GM12878 (cell line): ENCODE measurements at regions not wholly inside any gene's neighbourhood (a gene's known extent, or its start where the extent isn't known, plus 50 kb on each side); places are given as distances from the start of the nearest gene placed in this dataset.

Experiments
- ATAC-seq: fragments of 200-7000 bp; cut with Tn5 transposase; 3 replicates; pipeline ENCODE4 v1.9.1; 2020; ENCODE audit warnings: mild to moderate bottlenecking, moderate library complexity
- BruUV-seq: library from RNA; stranded (reverse); fragments of 400-500 nt; replicated peaks from 2 replicates; lab custom pipeline; 2021; lab: Mats Ljungman, UMichigan
- CTCF ChIA-PET: fragments of 300-600 bp; sonication (Branson Sonifier 250); formaldehyde crosslinking; extraction: SDS; loops from one replicate; lab custom pipeline; 2021; ENCODE audit warnings: inconsistent platforms; lab: Yijun Ruan, JAX
- POLR2A ChIA-PET: fragments of 350-600 bp; formaldehyde crosslinking; extraction: SDS; loops from one replicate; lab custom pipeline; 2021; ENCODE audit warnings: inconsistent platforms; lab: Charles Lee
- RAD21 ChIA-PET: fragments of 300-600 bp; sonication (Branson Sonifier 250); formaldehyde crosslinking; loops from one replicate; lab custom pipeline; 2023; ENCODE audit warnings: antibody characterized with exemption; ENCODE audit not compliant: unreplicated experiment; lab: Charles Lee
- SMC1A ChIA-PET: fragments of 300-600 bp; sonication (Branson Sonifier 250); formaldehyde crosslinking; loops from one replicate; lab custom pipeline; 2023; ENCODE audit not compliant: unreplicated experiment, uncharacterized antibody; lab: Charles Lee
- DNase-seq: peaks from one replicate; pipeline ENCODE4 v3.0.0-alpha.2; 2011; ENCODE audit warnings: low read depth, low spot score
- FAIRE-seq: peaks from 3 replicates; lab custom pipeline; 2011; peaks lifted over from hg19 to GRCh38; lab: Jason Lieb, UNC
- H2AFZ ChIP-seq: 2 replicates; pipeline ENCODE4 v1.6.0; 2011; ENCODE audit warnings: low read depth, low read length, control low read depth; ENCODE audit not compliant: control insufficient read depth
- H3K27ac ChIP-seq: 2 replicates; pipeline ENCODE4 v1.5.1; 2011; ENCODE audit warnings: control low read depth; ENCODE audit not compliant: control insufficient read depth, insufficient read depth
- H3K27me3 ChIP-seq, 2 experiments: replicated peaks in 1 of 2; 2 replicates each; pipeline versions ENCODE4 v1.6.0 to v1.6.1; 2011; ENCODE audit warnings: low read length in 1 of 2; ENCODE audit not compliant: control insufficient read depth in 2 of 2, insufficient read depth in 2 of 2
- H3K36me3 ChIP-seq, 2 experiments: 2 replicates each; pipeline ENCODE4 v1.5.1; 2011; ENCODE audit warnings: low read length in 1 of 2; ENCODE audit not compliant: control insufficient read depth in 2 of 2, insufficient read depth in 2 of 2
- H3K4me1 ChIP-seq: 2 replicates; pipeline ENCODE4 v1.6.1; 2011; ENCODE audit warnings: mild to moderate bottlenecking, low read length, moderate library complexity, mixed read lengths; ENCODE audit not compliant: control insufficient read depth, insufficient read depth
- H3K4me2 ChIP-seq: 2 replicates; pipeline ENCODE4 v1.6.0; 2011; ENCODE audit warnings: control low read depth; ENCODE audit not compliant: control insufficient read depth, insufficient read depth
- H3K4me3 ChIP-seq: fragments of 200-600 bp; sonication (generic); 2 replicates; pipeline ENCODE4 v1.5.1; 2016
- H3K79me2 ChIP-seq: 2 replicates; pipeline ENCODE4 v1.6.0; 2011; ENCODE audit warnings: low read length; ENCODE audit not compliant: control insufficient read depth, insufficient read depth
- H3K9ac ChIP-seq: 2 replicates; pipeline ENCODE4 v1.8.0; 2011; ENCODE audit warnings: low read length, control low read depth, mixed read lengths; ENCODE audit not compliant: control insufficient read depth, insufficient read depth
- H3K9me3 ChIP-seq: replicated peaks from 3 replicates; pipeline ENCODE4 v1.5.1; 2011; ENCODE audit warnings: mild to moderate bottlenecking, low read length; ENCODE audit not compliant: control insufficient read depth, insufficient read depth
- H4K20me1 ChIP-seq: 2 replicates; pipeline ENCODE4 v1.6.0; 2011; ENCODE audit not compliant: control insufficient read depth, insufficient read depth
- ATF7 ChIP-seq: fragments of 450-650 bp; IDR thresholded peaks from 2 replicates; pipeline ENCODE4 v1.6.1; 2016; ENCODE audit warnings: low read depth, mild to moderate bottlenecking
- CBX3 ChIP-seq: fragments of 200-600 bp; sonication (generic); IDR thresholded peaks from 2 replicates; pipeline ENCODE4 v1.6.1; 2016; ENCODE audit warnings: low read depth, borderline replicate concordance
- CREM ChIP-seq: IDR thresholded peaks from 2 replicates; pipeline ENCODE4 v1.6.1; 2014; ENCODE audit warnings: antibody characterized with exemption, low read depth
- GATAD2B ChIP-seq: fragments of 450-650 bp; conservative IDR thresholded peaks from 2 replicates; pipeline ENCODE4 v1.6.1; 2017; ENCODE audit warnings: low read depth, mild to moderate bottlenecking, moderate library complexity
- HCFC1 ChIP-seq: fragments of 150-350 bp; IDR thresholded peaks from 2 replicates; pipeline ENCODE4 v1.6.1; 2014; ENCODE audit warnings: low read length
- NFXL1 ChIP-seq: fragments of 450-650 bp; IDR thresholded peaks from 2 replicates; pipeline ENCODE4 v1.6.1; 2017; ENCODE audit warnings: antibody characterized with exemption, mild to moderate bottlenecking, borderline replicate concordance
- PKNOX1 ChIP-seq: fragments of 450-650 bp; IDR thresholded peaks from 2 replicates; pipeline ENCODE4 v1.6.1; 2016; ENCODE audit warnings: mild to moderate bottlenecking
- PML ChIP-seq: IDR thresholded peaks from 2 replicates; pipeline ENCODE4 v1.6.1; 2012; ENCODE audit warnings: low read length, inconsistent platforms
- POLR2AphosphoS5 ChIP-seq: IDR thresholded peaks from 2 replicates; pipeline ENCODE4 v1.6.1; 2011; ENCODE audit warnings: mild to moderate bottlenecking, low read length, inconsistent platforms
- RAD51 ChIP-seq: fragments of 450-650 bp; IDR thresholded peaks from 2 replicates; pipeline ENCODE4 v1.6.1; 2016; ENCODE audit warnings: moderate library complexity, mild to moderate bottlenecking, inconsistent platforms
- RBBP5 ChIP-seq: fragments of 200-600 bp; sonication (generic); conservative IDR thresholded peaks from 2 replicates; pipeline ENCODE4 v1.6.1; 2016
- RELA ChIP-seq: fragments of 450-650 bp; IDR thresholded peaks from 2 replicates; pipeline ENCODE4 v1.8.0; 2014; ENCODE audit warnings: borderline replicate concordance; ENCODE audit not compliant: partially characterized antibody
- SMAD1 ChIP-seq: fragments of 450-650 bp; IDR thresholded peaks from 2 replicates; pipeline ENCODE4 v1.6.1; 2018; ENCODE audit warnings: mild to moderate bottlenecking, low read depth; ENCODE audit not compliant: partially characterized antibody
- SREBF1 ChIP-seq: IDR thresholded peaks from 2 replicates; pipeline ENCODE4 v1.6.1; 2012; ENCODE audit warnings: mild to moderate bottlenecking, low read length
- SUPT20H ChIP-seq: IDR thresholded peaks from 2 replicates; pipeline ENCODE4 v1.6.1; 2011; ENCODE audit warnings: low read depth, mild to moderate bottlenecking, low read length, moderate library complexity, borderline replicate concordance; ENCODE audit not compliant: control insufficient read depth
- ZBED1 ChIP-seq: IDR thresholded peaks from 2 replicates; pipeline ENCODE4 v1.6.1; 2016; ENCODE audit warnings: borderline replicate concordance
- ZBTB11 ChIP-seq: fragments of 450-650 bp; formaldehyde crosslinking; IDR thresholded peaks from 2 replicates; pipeline ENCODE4 v1.5.0; 2022; ENCODE audit warnings: mild to moderate bottlenecking, missing genetic modification characterization
- WGBS: methylation state at CpG from one replicate; pipeline ENCODE4 v1.1.6; 2016; ENCODE audit warnings: low lambda C conversion rate; ENCODE audit not compliant: insufficient replicate concordance, insufficient coverage; ENCODE audit errors: missing lambda C conversion rate; 5-methylcytosine and 5-hydroxymethylcytosine counted together
- in situ Hi-C: fragments of 300-500 bp; cut with MboI; formaldehyde crosslinking; loops from 9 replicates; pipeline ENCODE4 v1.14.3; 2018; ENCODE audit warnings: mixed read lengths
- intact Hi-C: fragments of 100-400 bp; cut with micrococcal nuclease; formaldehyde crosslinking; loops from one replicate; pipeline ENCODE4 v1.14.2; 2022; ENCODE audit not compliant: unreplicated experiment

- intact Hi-C loops (no loop called here), in situ Hi-C loops (no loop called here)
- Histone ChIP-seq H3K4me3 (no peak overlapping the region), H3K4me1 (no peaks in the 10 kb centered on the region), H3K36me3 (no peaks in the 10 kb centered on the region), H3K9me3 (no peaks in the 10 kb centered on the region; the same call in 2 of the 3 replicates), H2AFZ (no peak overlapping the region), H3K79me2 (no peaks in the 10 kb centered on the region), H3K27ac (no peak overlapping the region), H3K27me3 (no peaks in the 10 kb centered on the region), H3K9ac (no peak overlapping the region), H3K4me2 (no peak overlapping the region), H4K20me1 (no peaks in the 10 kb centered on the region)
- 21% methylated on average over 3 of the region's 3 CpGs for WGBS
- no peak for DNase-seq
- ChIA-PET POLR2A (no interaction called here), SMC1A (no interaction called here), CTCF (no interaction called here), RAD21 (no interaction called here)
- BruUV-seq = no TSS peak
- TF ChIP-seq SMAD1 = no peak
- no peak for TF ChIP-seq CREM
- TF ChIP-seq POLR2AphosphoS5 = no peak
- no peak for TF ChIP-seq SREBF1
- no peak for ATAC-seq
- FAIRE-seq = no peak
Observed at GRCh38 chr10:78614744-78615143, 454.0 kb upstream of the ZMIZ1 start.

- DNase-seq (no peak), ATAC-seq (no peak), FAIRE-seq (no peak)
- Histone ChIP-seq H3K36me3 (no peaks in the 10 kb centered on the region), H2AFZ (no peak overlapping the region), H4K20me1 (no peaks in the 10 kb centered on the region), H3K4me3 (no peak overlapping the region), H3K27me3 (no peaks in the 10 kb centered on the region; a peak in 1 of 4 replicates), H3K4me2 (no peak overlapping the region), H3K9me3 (no peaks in the 10 kb centered on the region), H3K9ac (no peak overlapping the region), H3K79me2 (no peaks in the 10 kb centered on the region), H3K27ac (no peak overlapping the region), H3K4me1 (no peaks in the 10 kb centered on the region)
- ChIA-PET RAD21 (no interaction called here), SMC1A (no interaction called here), CTCF (no interaction called here), POLR2A (no interaction called here)
- whole genome bisulfite sequencing = 0% methylated on average over 4 of the region's 4 CpGs
- no TSS peak for BruUV-seq
- intact Hi-C loops (no loop called here), in situ Hi-C loops (no loop called here)
- no peak for TF ChIP-seq CBX3
- no peak for TF ChIP-seq HCFC1
- TF ChIP-seq PKNOX1 = no peak
- no peak for TF ChIP-seq RBBP5
- no peak for TF ChIP-seq SUPT20H
- TF ChIP-seq PML = no peak
- TF ChIP-seq RAD51 = no peak
- no peak for TF ChIP-seq NFXL1
- no peak for TF ChIP-seq ATF7
- TF ChIP-seq ZBTB11 (CRISPR knock-in tag) = no peak
- TF ChIP-seq GATAD2B = no peak
- no peak for TF ChIP-seq RELA
- no peak for TF ChIP-seq ZBED1
Observed at GRCh38 chr10:78616125-78616695, 452.6 kb upstream of the ZMIZ1 start.
